ENCODE measurements at regions not wholly inside any gene's neighbourhood (a gene's known extent, or its start where the extent isn't known, plus 50 kb on each side); places are given as distances from the start of the nearest gene placed in this dataset.

DNA sequence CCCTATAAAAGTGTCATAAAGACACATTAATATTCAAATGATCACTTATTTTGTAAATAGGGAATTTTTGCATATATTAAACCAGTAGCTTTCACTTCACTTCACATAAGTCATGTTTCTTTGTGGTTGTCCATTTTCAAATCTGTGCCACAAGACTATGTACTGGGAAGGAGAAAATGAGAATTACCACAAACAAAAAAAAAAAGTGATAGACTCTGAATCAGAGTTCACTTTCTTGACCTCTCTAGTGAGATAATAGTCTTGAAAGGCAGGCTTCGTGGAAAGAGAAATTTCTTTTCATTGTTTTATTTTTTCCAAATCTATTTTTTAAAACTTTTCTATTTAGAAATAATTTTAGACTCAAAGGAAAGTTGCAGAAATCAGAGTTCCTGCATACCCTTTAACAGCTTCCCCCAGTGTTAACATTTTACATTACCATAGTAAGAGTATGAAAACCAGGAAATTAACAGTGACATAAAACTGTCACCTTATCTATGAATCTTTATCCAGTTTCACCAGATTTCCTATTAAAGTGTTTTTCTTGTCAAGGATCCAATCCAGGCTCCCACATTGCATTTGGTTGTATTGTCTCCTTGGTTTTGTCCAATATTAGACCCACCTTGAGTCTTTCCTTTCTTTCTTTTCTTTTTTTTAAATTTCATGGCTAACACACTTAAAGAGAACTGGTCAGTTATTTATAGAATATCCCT, 215.4 kb upstream of the PGRMC2 start:
- DNase-seq (ENCODE audit: low read depth, low spot score): no peak
- no peaks in the 10 kb centered on the region for H3K27me3 ChIP-seq (ENCODE audit: control insufficient read depth, insufficient read depth, low read length)
- H3K4me1 ChIP-seq (ENCODE audit: control insufficient read depth, insufficient read depth, low read length): no peaks in the 10 kb centered on the region
- H3K27ac ChIP-seq (ENCODE audit: low read length): no peak overlapping the region
- WGBS (ENCODE audit: insufficient coverage, insufficient read length): no CpG with 5 or more reads among the region's 1 CpG
- H3K36me3 ChIP-seq (ENCODE audit: control insufficient read depth, insufficient read depth, low read length): no peaks in the 10 kb centered on the region
- no peaks in the 10 kb centered on the region for H3K9me3 ChIP-seq (ENCODE audit: control insufficient read depth, insufficient read depth, low read length)
- no peak overlapping the region for H3K4me3 ChIP-seq (ENCODE audit: low read length)

DNA sequence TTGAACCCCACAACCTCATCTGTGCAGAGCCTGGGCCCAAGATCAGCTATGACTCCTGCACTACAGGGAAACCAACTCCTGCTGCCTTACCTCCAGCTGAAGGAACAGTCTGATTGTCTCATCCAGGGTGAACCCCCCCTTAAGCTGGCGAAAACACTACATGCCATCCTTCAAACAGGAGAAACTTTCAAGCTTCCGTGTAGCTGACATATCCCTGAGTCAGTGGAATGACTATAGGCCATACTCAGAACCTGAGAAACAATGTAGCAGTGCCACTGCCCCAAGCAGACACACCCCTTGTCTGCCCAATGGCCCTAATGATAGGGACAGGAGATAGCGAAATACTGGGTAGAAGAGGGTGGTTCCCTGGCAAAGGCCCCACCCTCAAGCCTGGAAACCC, 213.6 kb upstream of the PGRMC2 start:
- no CpG with 5 or more reads among the region's 3 CpGs for WGBS (ENCODE audit: insufficient coverage, insufficient read length)
- Histone ChIP-seq H3K9me3 (ENCODE audit: control insufficient read depth, insufficient read depth, low read length) (no peaks in the 10 kb centered on the region; the same call in 1 of the 2 replicates), H3K27me3 (ENCODE audit: control insufficient read depth, insufficient read depth, low read length) (no peaks in the 10 kb centered on the region), H3K4me1 (ENCODE audit: control insufficient read depth, insufficient read depth, low read length) (no peaks in the 10 kb centered on the region), H3K27ac (ENCODE audit: low read length) (no peak overlapping the region), H3K36me3 (ENCODE audit: control insufficient read depth, insufficient read depth, low read length) (no peaks in the 10 kb centered on the region), H3K4me3 (ENCODE audit: low read length) (no peak overlapping the region)
- DNase-seq (ENCODE audit: low read depth, low spot score): no peak

DNA sequence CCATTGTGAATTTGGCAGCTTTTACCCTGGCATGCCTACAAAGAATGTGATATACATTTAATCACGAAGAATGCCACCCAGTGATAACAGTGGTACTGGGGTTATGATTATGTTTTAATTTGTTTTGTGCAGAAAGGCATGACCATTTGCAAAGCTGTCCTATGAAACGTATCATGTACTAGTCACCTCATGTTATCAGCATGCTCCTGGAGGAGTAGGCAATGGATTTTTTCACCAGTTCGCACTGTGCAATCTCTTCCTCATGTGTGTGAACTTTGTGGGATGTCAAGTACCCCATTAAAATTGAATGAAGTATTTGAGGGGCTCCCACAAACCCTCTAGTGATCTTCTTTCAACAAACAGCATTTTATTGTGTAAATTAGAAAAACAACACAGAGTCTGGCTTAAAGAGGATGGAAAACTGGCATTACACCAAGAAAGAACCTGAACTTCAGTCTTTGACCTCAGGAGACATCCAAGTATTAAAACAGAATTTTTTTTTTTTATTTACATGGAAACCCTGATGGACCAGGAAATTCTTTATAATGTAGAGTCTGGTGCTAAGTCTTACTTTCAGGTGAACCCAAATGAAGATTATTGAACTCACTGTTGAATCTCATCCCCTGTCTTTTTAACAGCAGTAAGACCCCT, 200.6 kb upstream of the PGRMC2 start:
- no peak for DNase-seq (ENCODE audit: low read depth, low spot score)
- no peak overlapping the region for H3K27ac ChIP-seq (ENCODE audit: low read length)
- no CpG with 5 or more reads among the region's 3 CpGs for WGBS (ENCODE audit: insufficient coverage, insufficient read length)
- H3K4me1 ChIP-seq (ENCODE audit: control insufficient read depth, insufficient read depth, low read length): no peaks in the 10 kb centered on the region
- no peaks in the 10 kb centered on the region for H3K27me3 ChIP-seq (ENCODE audit: control insufficient read depth, insufficient read depth, low read length)
- no peaks in the 10 kb centered on the region for H3K9me3 ChIP-seq (ENCODE audit: control insufficient read depth, insufficient read depth, low read length)
- no peaks in the 10 kb centered on the region for H3K36me3 ChIP-seq (ENCODE audit: control insufficient read depth, insufficient read depth, low read length)
- no peak overlapping the region for H3K4me3 ChIP-seq (ENCODE audit: low read length)

DNA sequence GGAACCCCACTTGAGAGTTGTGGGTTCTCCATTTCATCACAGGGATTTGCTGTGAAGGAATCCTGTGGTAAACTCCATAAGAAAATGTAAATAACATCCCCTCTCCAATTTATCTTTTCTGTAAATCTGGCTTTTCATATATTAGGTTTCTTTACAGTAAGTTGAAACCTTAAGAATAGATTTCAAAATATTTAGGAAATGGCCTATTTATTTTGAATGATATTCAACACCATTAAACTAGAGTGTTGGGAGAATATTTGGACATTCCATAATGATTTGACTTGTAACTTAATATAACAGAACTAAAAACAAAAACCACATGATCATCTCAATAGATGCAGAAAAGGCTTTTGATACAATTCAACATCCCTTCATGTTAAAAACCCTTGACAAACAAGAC, 197.3 kb upstream of the PGRMC2 start:
- Histone ChIP-seq H3K9me3 (ENCODE audit: control insufficient read depth, insufficient read depth, low read length) (no peaks in the 10 kb centered on the region), H3K4me3 (ENCODE audit: low read length) (no peak overlapping the region), H3K36me3 (ENCODE audit: control insufficient read depth, insufficient read depth, low read length) (no peaks in the 10 kb centered on the region), H3K27ac (ENCODE audit: low read length) (no peak overlapping the region), H3K27me3 (ENCODE audit: control insufficient read depth, insufficient read depth, low read length) (no peaks in the 10 kb centered on the region), H3K4me1 (ENCODE audit: control insufficient read depth, insufficient read depth, low read length) (no peaks in the 10 kb centered on the region)
- no peak for DNase-seq (ENCODE audit: low read depth, low spot score)

DNA sequence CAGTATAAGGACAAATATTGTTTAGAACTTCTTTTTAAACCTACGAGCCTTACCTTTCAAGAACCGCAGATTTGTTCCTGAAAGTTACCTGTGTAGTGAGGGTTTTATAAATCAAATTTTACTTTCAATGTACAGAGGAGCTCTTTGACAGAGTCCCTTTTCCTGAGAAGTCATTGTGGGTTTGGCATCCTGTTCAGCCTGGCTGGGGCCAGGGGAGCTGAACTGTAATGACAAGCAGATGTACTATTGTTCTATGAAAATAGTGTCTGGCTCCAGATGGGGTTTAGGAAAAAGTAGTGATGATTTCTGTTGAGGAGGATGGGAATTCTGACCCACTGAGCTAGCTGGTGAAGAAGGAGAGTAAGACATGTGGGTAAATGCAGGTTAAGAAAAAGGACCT, 196.2 kb upstream of the PGRMC2 start:
- H3K9me3 ChIP-seq (ENCODE audit: control insufficient read depth, insufficient read depth, low read length): no peaks in the 10 kb centered on the region
- no peaks in the 10 kb centered on the region for H3K36me3 ChIP-seq (ENCODE audit: control insufficient read depth, insufficient read depth, low read length)
- H3K4me3 ChIP-seq (ENCODE audit: low read length): no peak overlapping the region
- no CpG with 5 or more reads among the region's 2 CpGs for WGBS (ENCODE audit: insufficient coverage, insufficient read length)
- no peaks in the 10 kb centered on the region for H3K4me1 ChIP-seq (ENCODE audit: control insufficient read depth, insufficient read depth, low read length)
- DNase-seq (ENCODE audit: low read depth, low spot score): no peak
- no peaks in the 10 kb centered on the region for H3K27me3 ChIP-seq (ENCODE audit: control insufficient read depth, insufficient read depth, low read length)
- H3K27ac ChIP-seq (ENCODE audit: low read length): no peak overlapping the region

DNA sequence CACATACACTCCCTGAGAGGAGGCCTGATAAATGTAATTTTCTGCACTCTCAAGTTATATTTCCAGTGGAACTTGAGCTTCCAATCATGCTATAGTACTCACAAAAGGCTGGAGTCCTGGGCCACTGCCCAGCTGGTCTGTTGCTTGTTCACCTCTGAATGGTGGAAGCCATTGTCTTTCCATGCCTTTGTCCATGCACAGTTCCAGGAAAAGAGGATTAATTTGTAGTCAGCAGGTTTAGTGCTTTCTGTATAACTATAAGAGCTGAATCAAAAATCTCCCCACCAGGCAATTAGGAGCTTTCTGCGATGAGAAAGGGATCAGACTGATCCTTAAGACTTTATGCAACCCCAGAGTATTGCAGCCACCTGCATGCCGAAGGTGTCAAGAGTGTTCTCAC, 195.4 kb upstream of the PGRMC2 start:
- no CpG with 5 or more reads among the region's 2 CpGs for WGBS (ENCODE audit: insufficient coverage, insufficient read length)
- DNase-seq (ENCODE audit: low read depth, low spot score): no peak
- no peaks in the 10 kb centered on the region for H3K36me3 ChIP-seq (ENCODE audit: control insufficient read depth, insufficient read depth, low read length)
- H3K4me3 ChIP-seq (ENCODE audit: low read length): no peak overlapping the region
- H3K27me3 ChIP-seq (ENCODE audit: control insufficient read depth, insufficient read depth, low read length): no peaks in the 10 kb centered on the region
- H3K9me3 ChIP-seq (ENCODE audit: control insufficient read depth, insufficient read depth, low read length): no peaks in the 10 kb centered on the region
- H3K27ac ChIP-seq (ENCODE audit: low read length): no peak overlapping the region
- H3K4me1 ChIP-seq (ENCODE audit: control insufficient read depth, insufficient read depth, low read length): no peaks in the 10 kb centered on the region

DNA sequence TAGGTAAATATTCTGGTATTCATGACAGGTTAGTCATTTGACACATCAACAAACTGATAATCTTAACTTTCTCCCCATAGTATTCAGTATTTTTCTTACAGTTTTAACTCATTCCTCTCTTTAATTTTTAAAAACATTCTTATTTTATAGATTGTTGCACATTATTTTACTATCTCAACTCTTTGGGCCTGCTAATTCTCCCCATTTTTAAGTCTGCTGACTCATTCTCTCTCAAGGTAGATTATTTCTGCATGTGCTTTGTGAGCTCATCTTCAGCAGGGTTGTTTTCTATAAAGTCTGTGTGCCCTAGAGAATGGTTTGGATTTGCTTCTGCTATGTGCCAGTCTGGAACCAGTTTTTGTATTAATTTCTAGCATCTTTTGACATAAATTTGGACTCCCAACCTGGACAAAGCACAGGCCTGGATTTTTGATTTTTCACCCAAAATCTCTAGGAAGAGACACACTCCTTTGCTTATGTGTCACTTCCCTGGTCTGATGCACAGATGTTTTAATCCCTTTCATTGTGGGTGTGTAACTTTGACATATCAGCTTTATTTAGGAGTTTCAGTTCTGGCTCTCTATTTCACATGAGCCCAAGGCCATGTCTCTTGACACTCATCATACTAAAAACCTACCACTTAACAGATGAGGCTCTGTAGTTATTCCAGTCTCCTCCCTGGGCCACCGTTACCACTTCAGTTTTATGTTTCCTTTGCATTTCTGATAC, 194.3 kb upstream of the PGRMC2 start:
- no CpG with 5 or more reads among the region's 1 CpG for WGBS (ENCODE audit: insufficient coverage, insufficient read length)
- H3K27me3 ChIP-seq (ENCODE audit: control insufficient read depth, insufficient read depth, low read length): no peaks in the 10 kb centered on the region
- no peak for DNase-seq (ENCODE audit: low read depth, low spot score)
- H3K27ac ChIP-seq (ENCODE audit: low read length): no peak overlapping the region
- H3K36me3 ChIP-seq (ENCODE audit: control insufficient read depth, insufficient read depth, low read length): no peaks in the 10 kb centered on the region
- no peaks in the 10 kb centered on the region for H3K4me1 ChIP-seq (ENCODE audit: control insufficient read depth, insufficient read depth, low read length)
- H3K4me3 ChIP-seq (ENCODE audit: low read length): no peak overlapping the region
- no peaks in the 10 kb centered on the region for H3K9me3 ChIP-seq (ENCODE audit: control insufficient read depth, insufficient read depth, low read length)

DNA sequence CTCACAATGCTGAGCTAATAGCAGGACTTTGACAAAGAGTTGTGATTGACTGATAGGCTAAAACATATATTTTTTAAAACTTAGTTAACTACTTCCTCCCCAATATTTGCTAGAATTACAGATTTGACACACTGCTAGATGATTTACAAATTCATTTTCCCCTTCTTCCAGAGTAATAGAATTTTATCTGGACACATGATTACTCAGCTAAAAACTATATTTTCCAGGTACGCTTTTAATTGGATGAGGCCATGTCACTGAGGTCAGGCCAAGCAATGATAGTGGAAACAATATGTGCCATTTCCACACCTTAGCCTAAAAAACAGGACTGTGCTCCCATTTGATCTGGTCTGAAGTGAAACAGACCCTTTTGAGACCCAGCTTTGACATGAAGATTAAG, 193.3 kb upstream of the PGRMC2 start:
- Histone ChIP-seq H3K27ac (ENCODE audit: low read length) (no peak overlapping the region), H3K36me3 (ENCODE audit: control insufficient read depth, insufficient read depth, low read length) (no peaks in the 10 kb centered on the region), H3K9me3 (ENCODE audit: control insufficient read depth, insufficient read depth, low read length) (no peaks in the 10 kb centered on the region), H3K4me3 (ENCODE audit: low read length) (no peak overlapping the region), H3K27me3 (ENCODE audit: control insufficient read depth, insufficient read depth, low read length) (no peaks in the 10 kb centered on the region), H3K4me1 (ENCODE audit: control insufficient read depth, insufficient read depth, low read length) (no peaks in the 10 kb centered on the region)
- DNase-seq (ENCODE audit: low read depth, low spot score): no peak
- no CpG with 5 or more reads among the region's 1 CpG for WGBS (ENCODE audit: insufficient coverage, insufficient read length)

DNA sequence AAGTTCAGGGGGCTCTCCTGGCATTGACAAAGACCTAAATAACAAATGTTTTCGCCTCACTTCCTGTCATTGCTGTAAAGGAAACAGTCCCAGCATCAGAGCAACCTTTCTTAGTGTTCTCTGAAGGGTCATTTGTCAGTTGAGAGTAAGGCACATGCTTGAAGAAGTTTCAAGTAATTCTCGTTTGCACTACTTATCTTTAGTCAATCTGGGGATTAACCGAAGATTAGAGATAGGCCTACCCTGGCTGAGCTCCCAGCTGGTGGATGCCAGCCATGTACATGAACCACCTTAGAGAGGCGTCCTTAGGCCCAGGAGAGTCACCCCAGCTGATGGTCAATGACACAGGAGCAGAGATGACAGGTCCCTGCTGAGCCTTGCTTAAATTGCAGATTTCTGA, 189.9 kb upstream of the PGRMC2 start:
- Histone ChIP-seq H3K36me3 (ENCODE audit: control insufficient read depth, insufficient read depth, low read length) (no peaks in the 10 kb centered on the region), H3K4me1 (ENCODE audit: control insufficient read depth, insufficient read depth, low read length) (no peaks in the 10 kb centered on the region), H3K27ac (ENCODE audit: low read length) (no peak overlapping the region), H3K9me3 (ENCODE audit: control insufficient read depth, insufficient read depth, low read length) (no peaks in the 10 kb centered on the region), H3K4me3 (ENCODE audit: low read length) (no peak overlapping the region), H3K27me3 (ENCODE audit: control insufficient read depth, insufficient read depth, low read length) (no peaks in the 10 kb centered on the region)
- no peak for DNase-seq (ENCODE audit: low read depth, low spot score)
- WGBS (ENCODE audit: insufficient coverage, insufficient read length): no CpG with 5 or more reads among the region's 4 CpGs

DNA sequence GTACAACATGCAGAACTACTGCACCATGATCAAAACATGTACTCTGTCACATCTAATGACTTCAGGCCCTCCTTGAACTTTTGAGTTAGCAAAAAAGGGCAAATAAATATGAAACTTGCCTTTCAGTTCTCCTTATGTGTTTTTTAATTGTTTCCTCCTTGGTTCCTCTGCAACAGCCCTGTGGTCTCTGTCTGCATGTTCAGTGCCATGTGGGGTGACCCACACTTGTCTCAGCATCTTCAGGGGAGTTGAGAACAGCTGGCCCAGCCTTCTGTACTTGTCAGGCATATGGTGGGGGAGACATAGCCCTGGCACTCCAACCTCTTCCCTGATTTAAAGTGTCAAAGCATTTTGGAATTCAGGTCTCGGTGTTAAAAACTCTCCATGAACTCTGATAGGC, 188.0 kb upstream of the PGRMC2 start:
- no CpG with 5 or more reads among the region's 1 CpG for WGBS (ENCODE audit: insufficient coverage, insufficient read length)
- no peaks in the 10 kb centered on the region for H3K27me3 ChIP-seq (ENCODE audit: control insufficient read depth, insufficient read depth, low read length)
- H3K4me1 ChIP-seq (ENCODE audit: control insufficient read depth, insufficient read depth, low read length): no peaks in the 10 kb centered on the region
- H3K36me3 ChIP-seq (ENCODE audit: control insufficient read depth, insufficient read depth, low read length): no peaks in the 10 kb centered on the region
- no peak overlapping the region for H3K4me3 ChIP-seq (ENCODE audit: low read length)
- DNase-seq (ENCODE audit: low read depth, low spot score): no peak
- H3K9me3 ChIP-seq (ENCODE audit: control insufficient read depth, insufficient read depth, low read length): no peaks in the 10 kb centered on the region
- no peak overlapping the region for H3K27ac ChIP-seq (ENCODE audit: low read length)

All from iPS DF 6.9 (cell line).